ENCODE measurements at regions not wholly inside any gene's neighbourhood (a gene's known extent, or its start where the extent isn't known, plus 50 kb on each side); places are given as distances from the start of the nearest gene placed in this dataset.

DNA sequence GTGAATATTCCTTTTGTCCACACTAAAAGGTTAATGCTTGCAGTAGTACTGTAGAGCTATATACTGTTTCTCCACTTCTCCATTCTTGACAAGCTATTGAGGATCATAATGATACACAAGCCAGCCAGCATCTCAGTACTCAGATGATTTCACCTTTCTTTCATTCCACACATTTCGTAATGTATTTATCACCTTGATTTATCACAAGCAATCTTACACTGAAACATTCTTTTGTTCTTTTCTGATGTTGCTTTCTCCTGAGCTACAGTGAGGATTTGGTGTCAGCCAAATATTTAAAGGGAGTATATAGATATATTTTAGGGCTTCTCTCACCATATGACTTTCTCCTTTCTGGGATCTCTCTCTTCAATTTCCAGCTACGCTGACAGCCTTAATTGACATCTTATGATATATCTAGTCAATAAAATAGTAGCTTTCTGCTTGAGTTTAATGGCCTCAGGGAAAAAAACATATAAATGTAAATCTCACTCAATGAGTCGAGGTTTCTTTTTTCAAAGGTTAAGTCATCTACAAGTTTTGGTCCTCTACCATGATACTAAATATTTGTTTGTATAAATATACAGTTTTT lies 1327.0 kb downstream of the NSUN3 start:
- no peak for DNase-seq
- no peak for TF ChIP-seq EP300 (IDR thresholded peaks at IDR 0.05; ENCODE audit: low read depth)
- Histone ChIP-seq H3K4me3 (no peak overlapping the region), H3K36me3 (no peaks in the 10 kb centered on the region), H3K27ac (no peak overlapping the region), H3K27me3 (no peaks in the 10 kb centered on the region), H3K9me3 (no peaks in the 10 kb centered on the region), H3K4me1 (no peaks in the 10 kb centered on the region)
- intact Hi-C loops (cut with DNase I; ENCODE audit: low total_unique reads), result no loop called here
- 75 to 79% methylated on average over 3 of the region's 3 CpGs for WGBS, 2 donors (ENCODE audit: low coverage in 1 of 2)
- in situ Hi-C loops (cut with MboI; ENCODE audit: low pct_ligation_motif_present in 1 of 4, low pct_unique_long_range_greater_than_20kb in 1 of 4, low sequenced_read_pairs in 3 of 4), result no loop called here

DNA sequence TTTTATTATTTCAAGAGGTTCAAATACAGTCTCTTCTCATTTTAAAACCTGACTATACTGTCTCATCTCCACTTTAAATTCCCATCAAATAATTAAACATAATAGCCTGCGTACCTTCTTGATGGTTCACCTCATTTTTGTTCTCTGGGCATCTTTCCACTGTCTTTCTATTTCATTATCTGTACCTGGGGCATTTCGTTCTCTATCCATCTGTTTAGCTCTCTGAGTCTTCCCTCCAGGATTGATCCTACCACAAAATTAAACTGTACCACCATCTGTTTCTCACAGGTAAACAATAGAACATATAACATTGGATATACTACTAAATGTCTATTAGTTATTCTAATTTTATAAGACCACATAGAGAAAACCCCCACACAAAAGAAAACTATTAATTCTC lies 1331.4 kb downstream of the NSUN3 start:
- intact Hi-C loops (cut with DNase I; ENCODE audit: low total_unique reads), result no loop called here
- 72 to 77% methylated on average over 2 of the region's 2 CpGs for WGBS, 2 donors (ENCODE audit: low coverage in 1 of 2)
- no peak for DNase-seq

DNA sequence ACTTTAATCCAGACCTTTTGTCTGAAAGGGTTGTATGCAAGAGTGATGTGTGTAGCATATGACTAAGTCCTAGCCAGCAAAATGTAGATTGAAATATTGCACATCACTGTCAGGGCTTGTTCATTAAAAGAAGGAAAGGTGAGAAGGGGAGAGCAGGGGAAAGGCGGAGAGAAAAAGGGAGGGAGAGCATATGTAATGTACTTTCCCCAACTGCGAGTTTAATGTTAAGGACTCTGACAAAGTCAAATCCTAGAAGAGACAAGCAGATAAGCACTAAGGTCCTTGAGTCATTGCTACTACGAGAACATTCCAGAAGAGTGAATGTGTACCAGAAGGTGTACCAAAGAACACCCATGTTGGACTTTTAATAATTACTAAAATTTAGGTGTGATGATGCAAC lies 1336.7 kb downstream of the NSUN3 start:
- no peak overlapping the region for H3K4me3 ChIP-seq
- in situ Hi-C loops (cut with MboI; ENCODE audit: low pct_ligation_motif_present in 1 of 4, low pct_unique_long_range_greater_than_20kb in 1 of 4, low sequenced_read_pairs in 3 of 4) (no loop called here), intact Hi-C loops (cut with DNase I; ENCODE audit: low total_unique reads) (no loop called here)
- TF ChIP-seq, protein P1, sequence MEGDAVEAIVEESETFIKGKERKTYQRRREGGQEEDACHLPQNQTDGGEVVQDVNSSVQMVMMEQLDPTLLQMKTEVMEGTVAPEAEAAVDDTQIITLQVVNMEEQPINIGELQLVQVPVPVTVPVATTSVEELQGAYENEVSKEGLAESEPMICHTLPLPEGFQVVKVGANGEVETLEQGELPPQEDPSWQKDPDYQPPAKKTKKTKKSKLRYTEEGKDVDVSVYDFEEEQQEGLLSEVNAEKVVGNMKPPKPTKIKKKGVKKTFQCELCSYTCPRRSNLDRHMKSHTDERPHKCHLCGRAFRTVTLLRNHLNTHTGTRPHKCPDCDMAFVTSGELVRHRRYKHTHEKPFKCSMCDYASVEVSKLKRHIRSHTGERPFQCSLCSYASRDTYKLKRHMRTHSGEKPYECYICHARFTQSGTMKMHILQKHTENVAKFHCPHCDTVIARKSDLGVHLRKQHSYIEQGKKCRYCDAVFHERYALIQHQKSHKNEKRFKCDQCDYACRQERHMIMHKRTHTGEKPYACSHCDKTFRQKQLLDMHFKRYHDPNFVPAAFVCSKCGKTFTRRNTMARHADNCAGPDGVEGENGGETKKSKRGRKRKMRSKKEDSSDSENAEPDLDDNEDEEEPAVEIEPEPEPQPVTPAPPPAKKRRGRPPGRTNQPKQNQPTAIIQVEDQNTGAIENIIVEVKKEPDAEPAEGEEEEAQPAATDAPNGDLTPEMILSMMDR (IDR thresholded peaks at IDR 0.05), result no peak
- TF ChIP-seq EP300 (IDR thresholded peaks at IDR 0.05; ENCODE audit: low read depth), result no peak
- TF ChIP-seq POLR2A (IDR thresholded peaks at IDR 0.05), result no peak
- no peak for TF ChIP-seq POLR2AphosphoS5 (IDR thresholded peaks at IDR 0.05)
- no peaks in the 10 kb centered on the region for H3K9me3 ChIP-seq
- no peaks in the 10 kb centered on the region for H3K27me3 ChIP-seq
- H3K4me1 ChIP-seq, result no peaks in the 10 kb centered on the region
- 84% methylated on average over 3 of the region's 3 CpGs for WGBS, 2 donors (ENCODE audit: low coverage in 1 of 2)
- no peaks in the 10 kb centered on the region for H3K36me3 ChIP-seq
- H3K27ac ChIP-seq, result no peak overlapping the region
- no peak for DNase-seq

More for the DNA sequence above, 1331.4 kb downstream of the NSUN3 start:
- Histone ChIP-seq H3K27me3 (no peaks in the 10 kb centered on the region), H3K4me1 (no peaks in the 10 kb centered on the region), H3K4me3 (no peak overlapping the region), H3K27ac (no peak overlapping the region), H3K9me3 (no peaks in the 10 kb centered on the region), H3K36me3 (no peaks in the 10 kb centered on the region)
- in situ Hi-C loops (cut with MboI; ENCODE audit: low pct_ligation_motif_present in 1 of 4, low pct_unique_long_range_greater_than_20kb in 1 of 4, low sequenced_read_pairs in 3 of 4), result no loop called here
- TF ChIP-seq EP300 (IDR thresholded peaks at IDR 0.05; ENCODE audit: low read depth) (no peak), POLR2AphosphoS5 (IDR thresholded peaks at IDR 0.05) (no peak), POLR2A (IDR thresholded peaks at IDR 0.05) (no peak)
- TF ChIP-seq, protein P1 (IDR thresholded peaks at IDR 0.05), result no peak

DNA sequence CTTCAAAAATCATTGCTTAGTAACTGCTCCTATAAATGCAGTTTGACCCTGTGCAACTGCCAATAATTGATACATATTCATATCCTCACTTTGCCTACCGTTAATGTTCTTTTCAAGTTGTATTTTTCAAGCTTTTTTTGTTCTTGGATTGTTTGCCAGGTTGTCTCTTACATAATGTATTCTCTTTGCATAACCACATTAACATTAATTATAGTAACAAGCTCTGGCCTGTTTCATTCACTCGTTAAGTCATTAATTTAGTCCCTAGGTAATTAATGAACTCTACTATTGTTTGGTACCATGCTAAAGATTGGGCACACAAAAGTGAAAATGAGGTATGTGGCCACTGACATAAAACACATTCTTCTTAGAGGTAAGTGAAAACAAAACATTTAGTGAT lies 1338.8 kb downstream of the NSUN3 start:
- in situ Hi-C loops (cut with MboI; ENCODE audit: low pct_ligation_motif_present in 1 of 4, low pct_unique_long_range_greater_than_20kb in 1 of 4, low sequenced_read_pairs in 3 of 4) (no loop called here), intact Hi-C loops (cut with DNase I; ENCODE audit: low total_unique reads) (no loop called here)
- TF ChIP-seq POLR2AphosphoS5 (IDR thresholded peaks at IDR 0.05) (no peak), POLR2A (IDR thresholded peaks at IDR 0.05) (no peak), EP300 (IDR thresholded peaks at IDR 0.05; ENCODE audit: low read depth) (no peak)
- TF ChIP-seq, protein P1 (IDR thresholded peaks at IDR 0.05), result no peak
- no peak for DNase-seq
- H3K27me3 ChIP-seq, result no peaks in the 10 kb centered on the region
- no peaks in the 10 kb centered on the region for H3K36me3 ChIP-seq
- H3K4me3 ChIP-seq, result no peak overlapping the region
- H3K4me1 ChIP-seq, result no peaks in the 10 kb centered on the region
- H3K9me3 ChIP-seq, result no peaks in the 10 kb centered on the region
- WGBS, 2 donors (ENCODE audit: low coverage in 1 of 2), result 74 to 78% methylated on average over 2 of the region's 2 CpGs
- H3K27ac ChIP-seq, result no peak overlapping the region

Measured in transverse colon (tissue), 4 donors.